ENCODE measurements at regions not wholly inside any gene's neighbourhood (a gene's known extent, or its start where the extent isn't known, plus 50 kb on each side); places are given as distances from the start of the nearest gene placed in this dataset.
"Not testable (repeated sequence)": the region's sequence is repeated elsewhere in the genome, so short reads cannot be mapped to it uniquely, and the experiment has no call there.

- DNase-seq: not testable (repeated sequence)
Measured at GRCh38 chr7:149930374-149931068, 56.8 kb downstream of the ATP6V0E2 start.

- DNase-seq: not testable (repeated sequence)
Measured at GRCh38 chr7:149933776-149934175, 60.0 kb downstream of the ATP6V0E2 start.

- not testable (repeated sequence) for DNase-seq
Measured at GRCh38 chr7:149947346-149947745, 73.6 kb downstream of the ATP6V0E2 start.

GRCh38 chr7:149948444-149948843 is 74.7 kb downstream of the ATP6V0E2 start:
- not testable (repeated sequence) for DNase-seq

GRCh38 chr7:149949863-149950577 is 76.3 kb downstream of the ATP6V0E2 start:
- not testable (repeated sequence) for DNase-seq

- not testable (repeated sequence) for DNase-seq
Measured at GRCh38 chr7:149950578-149950924, 76.8 kb downstream of the ATP6V0E2 start.

GRCh38 chr7:149951579-149951978 is 77.8 kb downstream of the ATP6V0E2 start:
- not testable (repeated sequence) for DNase-seq

- DNase-seq: not testable (repeated sequence)
Measured at GRCh38 chr7:149958880-149959279, 85.1 kb downstream of the ATP6V0E2 start.

GRCh38 chr7:149960863-149961262 is 87.1 kb downstream of the ATP6V0E2 start:
- DNase-seq: peak; percentile 21

- DNase-seq: peak; percentile 32
Measured at GRCh38 chr7:149961878-149962277, 88.1 kb downstream of the ATP6V0E2 start.

- not testable (repeated sequence) for DNase-seq
Measured at GRCh38 chr7:149962685-149963319, 89.0 kb downstream of the ATP6V0E2 start.

GRCh38 chr7:149963985-149964384 is 90.2 kb downstream of the ATP6V0E2 start:
- not testable (repeated sequence) for DNase-seq

- DNase-seq: not testable (repeated sequence)
Measured at GRCh38 chr7:149966444-149966843, 92.7 kb downstream of the ATP6V0E2 start.

GRCh38 chr7:149972977-149973376 is 99.2 kb downstream of the ATP6V0E2 start:
- DNase-seq: not testable (repeated sequence)

GRCh38 chr7:149973681-149974080 is 99.9 kb downstream of the ATP6V0E2 start:
- not testable (repeated sequence) for DNase-seq

- not testable (repeated sequence) for DNase-seq
Measured at GRCh38 chr7:149975608-149976007, 101.8 kb downstream of the ATP6V0E2 start.

- not testable (repeated sequence) for DNase-seq
Measured at GRCh38 chr7:149978537-149978936, 104.8 kb downstream of the ATP6V0E2 start.

- not testable (repeated sequence) for DNase-seq
Measured at GRCh38 chr7:149978944-149979343, 105.2 kb downstream of the ATP6V0E2 start.

GRCh38 chr7:149982537-149983112 is 108.9 kb downstream of the ATP6V0E2 start:
- not testable (repeated sequence) for DNase-seq

- DNase-seq: not testable (repeated sequence)
Measured at GRCh38 chr7:149986866-149987265, 113.1 kb downstream of the ATP6V0E2 start.

GRCh38 chr7:149991652-149992302 is 118.0 kb downstream of the ATP6V0E2 start:
- DNase-seq: not testable (repeated sequence)

- DNase-seq: not testable (repeated sequence)
Measured at GRCh38 chr7:149992366-149992765, 118.6 kb downstream of the ATP6V0E2 start.
